GM12874 (cell line): ENCODE measurements at regions not wholly inside any gene's neighbourhood (a gene's known extent, or its start where the extent isn't known, plus 50 kb on each side); places are given as distances from the start of the nearest gene placed in this dataset.

Experiments
- CTCF ChIP-seq: IDR thresholded peaks from 2 replicates; pipeline ENCODE4 v1.5.1; 2011; ENCODE audit warnings: low read depth, mild to moderate bottlenecking, control low read depth, low read length, moderate library complexity; ENCODE audit not compliant: insufficient read depth

DNA sequence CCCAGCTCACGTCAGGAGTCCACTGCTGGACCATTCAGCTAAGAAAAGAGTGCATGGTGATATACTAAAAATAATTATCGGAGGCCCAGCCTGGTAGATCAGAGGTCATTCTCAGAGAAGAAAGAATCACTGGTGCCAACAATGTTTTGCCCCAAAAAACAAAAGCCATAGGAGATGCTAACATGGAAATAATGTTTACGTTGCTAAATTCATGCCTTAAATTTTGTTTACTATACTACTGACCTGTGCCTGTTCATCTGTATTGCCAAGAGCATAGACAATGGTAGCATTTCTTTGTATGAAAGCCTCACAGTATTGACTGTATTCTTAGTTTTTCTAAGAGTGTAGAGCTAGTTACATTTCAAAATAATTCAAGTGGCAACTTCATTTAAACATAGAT, 138.1 kb upstream of the GPR149 start:
- no peak for TF ChIP-seq CTCF

DNA sequence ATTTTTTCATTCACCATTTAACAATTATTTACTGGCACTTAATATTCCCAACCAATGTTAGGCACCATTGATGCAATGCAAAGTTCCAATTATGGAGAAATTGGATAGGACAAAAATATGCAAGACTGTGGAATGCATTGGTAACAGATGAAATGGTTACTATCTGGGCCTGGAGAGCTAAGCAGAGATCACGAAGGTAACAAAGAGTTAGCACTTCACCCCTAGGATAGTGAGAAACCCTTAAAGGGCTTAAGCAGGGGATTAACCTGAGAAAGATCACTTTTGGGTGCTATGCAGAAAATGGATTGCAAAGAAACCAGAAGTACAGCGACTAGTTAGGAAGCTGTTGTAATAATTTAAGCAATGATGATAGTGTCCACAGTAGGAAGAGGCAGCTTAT, 129.6 kb upstream of the GPR149 start:
- TF ChIP-seq CTCF = no peak

DNA sequence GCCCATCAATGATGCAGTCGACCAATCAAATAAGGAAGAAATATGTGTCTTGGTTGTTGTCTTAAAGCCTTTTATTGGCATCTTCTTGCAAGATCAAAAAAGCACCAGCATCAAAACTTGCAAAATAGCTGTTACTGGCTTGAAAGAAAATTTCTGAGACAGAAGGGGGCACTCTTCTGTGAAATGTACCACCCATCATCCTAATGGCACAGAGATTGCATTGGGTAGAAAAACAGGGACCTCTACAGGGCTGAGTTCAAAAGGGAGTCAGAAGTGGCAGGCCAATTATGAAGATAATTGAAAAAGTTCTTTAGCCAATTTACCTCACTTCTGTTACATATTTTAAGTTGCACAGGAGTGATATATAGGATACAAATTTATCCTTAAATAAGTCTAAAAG, 122.3 kb upstream of the GPR149 start:
- TF ChIP-seq CTCF = peak; percentile 20; the same call in 1 of the 2 replicates

GRCh38 chr3:154549391-154549790, 119.4 kb upstream of the GPR149 start:
- no peak for TF ChIP-seq CTCF

- TF ChIP-seq CTCF = no peak
Measured at GRCh38 chr3:154548341-154548740, 118.4 kb upstream of the GPR149 start.

DNA sequence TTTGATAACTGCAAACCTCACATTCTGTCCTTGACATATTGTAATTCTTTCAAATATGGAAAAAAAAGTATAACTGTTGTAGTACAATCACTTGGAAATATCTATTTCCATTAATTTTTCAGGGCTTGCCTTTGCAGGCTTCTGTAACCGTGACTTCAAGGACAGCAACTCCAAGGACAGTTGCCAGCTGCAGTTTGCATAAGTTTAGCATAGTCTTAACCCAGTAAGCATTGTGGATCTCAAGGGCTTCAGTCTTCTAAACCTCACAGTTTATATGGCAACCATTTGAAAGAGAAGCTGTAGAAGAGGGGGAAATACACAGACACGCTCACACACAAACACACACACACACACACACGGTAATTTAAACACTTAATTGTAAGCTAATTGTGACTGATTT, 112.8 kb upstream of the GPR149 start:
- no peak for TF ChIP-seq CTCF

DNA sequence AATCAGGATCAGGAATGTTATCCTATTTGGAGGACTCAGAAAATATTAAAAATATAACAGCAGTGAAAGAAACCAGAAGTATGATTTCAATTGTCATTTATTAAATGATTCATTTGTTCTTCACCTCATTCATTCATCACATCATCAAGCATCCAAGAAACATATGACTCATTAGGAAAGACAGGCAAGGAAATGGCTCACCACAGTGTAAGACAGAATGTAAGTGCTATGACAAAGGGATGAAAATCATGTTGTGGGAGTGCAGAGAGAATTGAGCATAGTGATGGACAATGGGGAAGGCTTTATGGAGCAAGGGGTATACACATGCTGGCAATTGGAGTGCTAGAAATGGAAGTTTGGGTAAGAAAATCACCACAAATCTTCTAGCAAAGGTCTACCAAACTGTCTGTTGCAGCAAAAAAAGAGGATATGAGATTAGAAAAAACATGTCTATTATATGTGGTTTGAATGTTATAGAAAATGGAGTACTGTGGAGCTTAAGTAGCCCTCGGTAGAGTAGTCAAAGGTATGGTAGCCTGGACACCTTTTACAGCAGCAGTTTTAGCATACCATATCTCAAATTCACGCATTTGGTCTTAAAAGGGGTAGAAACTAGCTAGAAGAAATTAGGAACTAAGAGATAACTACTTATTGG, 111.1 kb upstream of the GPR149 start:
- no peak for TF ChIP-seq CTCF
